ENCODE measurements at regions not wholly inside any gene's neighbourhood (a gene's known extent, or its start where the extent isn't known, plus 50 kb on each side); places are given as distances from the start of the nearest gene placed in this dataset.
"Not testable (repeated sequence)": the region's sequence is repeated elsewhere in the genome, so short reads cannot be mapped to it uniquely, and the experiment has no call there.

GRCh38 chr3:16073203-16073602 is 101.3 kb upstream of the GALNT15 start:
- Mint-ChIP-seq H3K4me1 (no peaks in the 10 kb centered on the region), H3K36me3 (ENCODE audit: low read depth) (no peaks in the 10 kb centered on the region), H3K27me3 (no peaks in the 10 kb centered on the region), H3K9me3 (peaks cover 17% of the 10 kb centered on the region), H3K4me3 (no peak overlapping the region), H3K27ac (no peak overlapping the region)
- TF ChIP-seq CTCF (IDR thresholded peaks at IDR 0.05): no peak
- ATAC-seq (ENCODE audit: low read depth) (no peak), DNase-seq (no peak)
- CTCF ChIA-PET: no interaction called here
- intact Hi-C loops (cut with micrococcal nuclease): no loop called here
- POLR2A ChIA-PET: no interaction called here

GRCh38 chr3:16073990-16074671 is 100.3 kb upstream of the GALNT15 start:
- CTCF ChIA-PET; DNase-seq; ATAC-seq (ENCODE audit: low read depth); H3K27ac Mint-ChIP-seq; H3K4me1 Mint-ChIP-seq; H3K4me3 Mint-ChIP-seq; POLR2A ChIA-PET; intact Hi-C loops (cut with micrococcal nuclease); H3K27me3 Mint-ChIP-seq; H3K36me3 Mint-ChIP-seq (ENCODE audit: low read depth): not testable (repeated sequence)
- H3K9me3 Mint-ChIP-seq: peaks cover 17% of the 10 kb centered on the region

- no peak for ATAC-seq (ENCODE audit: low read depth)
- POLR2A ChIA-PET: no interaction called here
- TF ChIP-seq CTCF (IDR thresholded peaks at IDR 0.05): no peak
- H3K4me1 Mint-ChIP-seq: no peaks in the 10 kb centered on the region
- intact Hi-C loops (cut with micrococcal nuclease): no loop called here
- DNase-seq: no peak
- no peaks in the 10 kb centered on the region for H3K36me3 Mint-ChIP-seq (ENCODE audit: low read depth)
- no peaks in the 10 kb centered on the region for H3K27me3 Mint-ChIP-seq
- no peak overlapping the region for H3K4me3 Mint-ChIP-seq
- CTCF ChIA-PET: no interaction called here
- peaks cover 20% of the 10 kb centered on the region for H3K9me3 Mint-ChIP-seq
- no peak overlapping the region for H3K27ac Mint-ChIP-seq
These were observed 98.8 kb upstream of the GALNT15 start for GRCh38 chr3:16075647-16076046.

GRCh38 chr3:16076564-16076963 is 97.9 kb upstream of the GALNT15 start:
- peaks cover 19% of the 10 kb centered on the region for H3K9me3 Mint-ChIP-seq
- no peak overlapping the region for H3K27ac Mint-ChIP-seq
- H3K4me1 Mint-ChIP-seq: no peaks in the 10 kb centered on the region
- ChIA-PET POLR2A (no interaction called here), CTCF (no interaction called here)
- ATAC-seq (ENCODE audit: low read depth) (no peak), DNase-seq (no peak)
- intact Hi-C loops (cut with micrococcal nuclease): no loop called here
- no peaks in the 10 kb centered on the region for H3K36me3 Mint-ChIP-seq (ENCODE audit: low read depth)
- no peaks in the 10 kb centered on the region for H3K27me3 Mint-ChIP-seq
- no peak overlapping the region for H3K4me3 Mint-ChIP-seq
- TF ChIP-seq CTCF (IDR thresholded peaks at IDR 0.05): no peak

- DNase-seq; ATAC-seq (ENCODE audit: low read depth); intact Hi-C loops (cut with micrococcal nuclease); POLR2A ChIA-PET; H3K27me3 Mint-ChIP-seq; H3K4me1 Mint-ChIP-seq; CTCF ChIA-PET; H3K4me3 Mint-ChIP-seq; H3K36me3 Mint-ChIP-seq (ENCODE audit: low read depth); H3K27ac Mint-ChIP-seq: not testable (repeated sequence)
- peaks cover 16% of the 10 kb centered on the region for H3K9me3 Mint-ChIP-seq
These were observed 97.3 kb upstream of the GALNT15 start for GRCh38 chr3:16077146-16077545.

- H3K27ac Mint-ChIP-seq; H3K4me3 Mint-ChIP-seq; POLR2A ChIA-PET; H3K36me3 Mint-ChIP-seq (ENCODE audit: low read depth); ATAC-seq (ENCODE audit: low read depth); intact Hi-C loops (cut with micrococcal nuclease); H3K27me3 Mint-ChIP-seq; DNase-seq; H3K4me1 Mint-ChIP-seq: not testable (repeated sequence)
- CTCF ChIA-PET: interaction anchor here (1.2 kb wide), 1 partner anchor 26 kb away, joined by 3 read pairs; no protein-coding TSS in a partner anchor
- peaks cover 18% of the 10 kb centered on the region for H3K9me3 Mint-ChIP-seq
These were observed 96.8 kb upstream of the GALNT15 start for GRCh38 chr3:16077681-16078080.

- Mint-ChIP-seq H3K4me1 (no peaks in the 10 kb centered on the region), H3K27ac (no peak overlapping the region), H3K4me3 (no peak overlapping the region), H3K9me3 (peaks cover 21% of the 10 kb centered on the region), H3K36me3 (ENCODE audit: low read depth) (no peaks in the 10 kb centered on the region), H3K27me3 (peaks cover 1% of the 10 kb centered on the region)
- ChIA-PET CTCF (no interaction called here), POLR2A (no interaction called here)
- no peak for DNase-seq
- TF ChIP-seq CTCF (IDR thresholded peaks at IDR 0.05): no peak
- intact Hi-C loops (cut with micrococcal nuclease): no loop called here
- ATAC-seq (ENCODE audit: low read depth): no peak
These were observed 95.0 kb upstream of the GALNT15 start for GRCh38 chr3:16079519-16079918.

All from activated B cell treated with CpG ODN at 0.5 μM for 24 hours (primary cell).